ENCODE measurements at regions not wholly inside any gene's neighbourhood (a gene's known extent, or its start where the extent isn't known, plus 50 kb on each side); places are given as distances from the start of the nearest gene placed in this dataset.

- TF ChIP-seq CTCF (IDR thresholded peaks at IDR 0.05): no peak
- Mint-ChIP-seq H3K4me1 (ENCODE audit: low read depth) (peaks cover 28% of the 10 kb centered on the region), H3K36me3 (ENCODE audit: low read depth) (peaks cover 14% of the 10 kb centered on the region), H3K27me3 (ENCODE audit: insufficient read depth) (peaks cover 4% of the 10 kb centered on the region; the same call in 1 of the 2 replicates), H3K4me3 (no peak overlapping the region), H3K27ac (no peak overlapping the region), H3K9me3 (peaks cover 14% of the 10 kb centered on the region)
- no peak for DNase-seq
Measured at GRCh38 chr1:109817881-109818270, 54.2 kb upstream of the EPS8L3 start.

- Mint-ChIP-seq H3K36me3 (ENCODE audit: low read depth) (peaks cover 14% of the 10 kb centered on the region), H3K27me3 (ENCODE audit: insufficient read depth) (peaks cover 4% of the 10 kb centered on the region; the same call in 1 of the 2 replicates), H3K27ac (no peak overlapping the region), H3K4me1 (ENCODE audit: low read depth) (peaks cover 20% of the 10 kb centered on the region), H3K9me3 (peaks cover 14% of the 10 kb centered on the region), H3K4me3 (no peak overlapping the region)
- no peak for TF ChIP-seq CTCF (IDR thresholded peaks at IDR 0.05)
- DNase-seq: no peak
Measured at GRCh38 chr1:109816975-109817535, 53.3 kb upstream of the EPS8L3 start.

GRCh38 chr1:109816175-109816811 is 52.6 kb upstream of the EPS8L3 start:
- H3K4me3 Mint-ChIP-seq: no peak overlapping the region
- no peak overlapping the region for H3K27ac Mint-ChIP-seq
- no peak for TF ChIP-seq CTCF (IDR thresholded peaks at IDR 0.05)
- peaks cover 14% of the 10 kb centered on the region for H3K9me3 Mint-ChIP-seq
- H3K4me1 Mint-ChIP-seq (ENCODE audit: low read depth): peaks cover 13% of the 10 kb centered on the region
- H3K36me3 Mint-ChIP-seq (ENCODE audit: low read depth): peaks cover 14% of the 10 kb centered on the region
- peak; percentile 15 for DNase-seq
- peaks cover 4% of the 10 kb centered on the region; the same call in 1 of the 2 replicates for H3K27me3 Mint-ChIP-seq (ENCODE audit: insufficient read depth)

GRCh38 chr1:109815809-109816174 is 52.1 kb upstream of the EPS8L3 start:
- Mint-ChIP-seq H3K4me1 (ENCODE audit: low read depth) (peaks cover 8% of the 10 kb centered on the region), H3K27me3 (ENCODE audit: insufficient read depth) (peaks cover 4% of the 10 kb centered on the region; the same call in 1 of the 2 replicates), H3K27ac (no peak overlapping the region), H3K9me3 (peaks cover 14% of the 10 kb centered on the region), H3K36me3 (ENCODE audit: low read depth) (peaks cover 14% of the 10 kb centered on the region), H3K4me3 (no peak overlapping the region)
- DNase-seq: no peak
- TF ChIP-seq CTCF (IDR thresholded peaks at IDR 0.05): no peak

GRCh38 chr1:109814993-109815786 is 51.5 kb upstream of the EPS8L3 start:
- TF ChIP-seq CTCF (IDR thresholded peaks at IDR 0.05): no peak
- DNase-seq: no peak
- Mint-ChIP-seq H3K27ac (no peak overlapping the region), H3K27me3 (ENCODE audit: insufficient read depth) (peaks cover 4% of the 10 kb centered on the region; the same call in 1 of the 2 replicates), H3K36me3 (ENCODE audit: low read depth) (peaks cover 14% of the 10 kb centered on the region), H3K4me1 (ENCODE audit: low read depth) (peaks cover 6% of the 10 kb centered on the region; the same call in 1 of the 2 replicates), H3K4me3 (no peak overlapping the region), H3K9me3 (peaks cover 14% of the 10 kb centered on the region)

Measured in HFFc6 (cell line).